Spleen (tissue), 7 donors: ENCODE measurements at regions not wholly inside any gene's neighbourhood (a gene's known extent, or its start where the extent isn't known, plus 50 kb on each side); places are given as distances from the start of the nearest gene placed in this dataset.

Source experiments
- POLR2A ChIP-seq, 3 donors: fragments of 450-650 bp; IDR thresholded peaks; one replicate each; pipeline ENCODE4 v1.5.1; 2017; ENCODE audit warnings: antibody characterized with exemption in 3 of 3, mild to moderate bottlenecking in 1 of 3
- TF ChIP-seq, protein P1 (sequence below), 11 experiments: fragments of 200-600 bp in 7 of 11; fragments of 450-650 bp in 4 of 11; sonication (generic) in 4 of 11; IDR thresholded peaks in 8 of 11; conservative IDR thresholded peaks in 3 of 11; 1 replicate in 7 of 11; 2 replicates in 4 of 11; pipeline versions ENCODE4 v1.4.0 to v1.8.0; 2016 to 2021; ENCODE audit warnings: antibody characterized with exemption in 11 of 11, inconsistent platforms in 4 of 11, mild to moderate bottlenecking in 1 of 11
- donor health status: DM: no; HTN: no; CAD: no; lungs with moderate emphysema.
- donor health status: DM: no; HTN: no; CAD: no.
- donor health status: DM: no; HTN: no; CAD: no.

DNA sequence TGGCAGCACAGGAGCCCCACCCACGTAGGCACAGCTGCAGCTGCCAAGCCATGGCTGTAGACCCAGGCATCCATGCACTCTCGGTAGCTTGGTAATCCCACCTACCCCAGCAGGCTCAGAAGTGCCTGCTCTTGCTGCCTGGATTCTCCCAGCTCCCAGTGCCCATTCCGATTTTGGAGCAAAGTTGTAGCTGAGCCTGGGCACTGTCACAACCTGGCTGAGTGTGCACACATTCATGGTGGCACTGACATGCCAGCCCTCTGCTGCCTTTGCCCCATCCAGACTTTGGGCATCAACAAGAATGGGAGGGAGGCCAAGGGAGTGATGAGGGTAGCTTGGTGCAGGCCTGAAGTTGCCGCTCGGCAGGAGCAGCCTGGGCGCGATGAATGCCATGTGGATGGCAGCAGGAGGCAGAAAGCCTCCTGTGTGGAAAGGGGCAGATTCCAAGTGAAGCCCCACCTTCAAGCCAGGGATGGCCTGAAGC lies 936.6 kb upstream of the PTPRD start:
- TF ChIP-seq, protein P1, sequence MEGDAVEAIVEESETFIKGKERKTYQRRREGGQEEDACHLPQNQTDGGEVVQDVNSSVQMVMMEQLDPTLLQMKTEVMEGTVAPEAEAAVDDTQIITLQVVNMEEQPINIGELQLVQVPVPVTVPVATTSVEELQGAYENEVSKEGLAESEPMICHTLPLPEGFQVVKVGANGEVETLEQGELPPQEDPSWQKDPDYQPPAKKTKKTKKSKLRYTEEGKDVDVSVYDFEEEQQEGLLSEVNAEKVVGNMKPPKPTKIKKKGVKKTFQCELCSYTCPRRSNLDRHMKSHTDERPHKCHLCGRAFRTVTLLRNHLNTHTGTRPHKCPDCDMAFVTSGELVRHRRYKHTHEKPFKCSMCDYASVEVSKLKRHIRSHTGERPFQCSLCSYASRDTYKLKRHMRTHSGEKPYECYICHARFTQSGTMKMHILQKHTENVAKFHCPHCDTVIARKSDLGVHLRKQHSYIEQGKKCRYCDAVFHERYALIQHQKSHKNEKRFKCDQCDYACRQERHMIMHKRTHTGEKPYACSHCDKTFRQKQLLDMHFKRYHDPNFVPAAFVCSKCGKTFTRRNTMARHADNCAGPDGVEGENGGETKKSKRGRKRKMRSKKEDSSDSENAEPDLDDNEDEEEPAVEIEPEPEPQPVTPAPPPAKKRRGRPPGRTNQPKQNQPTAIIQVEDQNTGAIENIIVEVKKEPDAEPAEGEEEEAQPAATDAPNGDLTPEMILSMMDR (IDR thresholded peaks at IDR 0.05 in 8 of 11, conservative IDR thresholded peaks at IDR 0.05 in 3 of 11), result no peak
- TF ChIP-seq POLR2A (IDR thresholded peaks at IDR 0.05), result no peak
